PC-3 (cell line): ENCODE measurements at regions not wholly inside any gene's neighbourhood (a gene's known extent, or its start where the extent isn't known, plus 50 kb on each side); places are given as distances from the start of the nearest gene placed in this dataset.
A peak's percentile ranks its signal among the peaks of the same experiment; 100 is the strongest.

Experiments used
- ATAC-seq: fragments of 200-7000 bp; cut with Tn5 transposase; 2 replicates; pipeline ENCODE4 v1.9.1; 2020; ENCODE audit warnings: mild to moderate bottlenecking, moderate library complexity
- BruUV-seq: library from RNA; stranded (reverse); fragments of 400-500 nt; replicated peaks from 2 replicates; lab custom pipeline; 2021; lab: Mats Ljungman, UMichigan
- CTCF ChIA-PET: fragments of 300-600 bp; sonication (Branson Sonifier 250); formaldehyde crosslinking; loops from one replicate; lab custom pipeline; 2022; ENCODE audit warnings: antibody characterized with exemption; lab: Charles Lee
- POLR2A ChIA-PET: fragments of 300-600 bp; sonication (Branson Sonifier 250); formaldehyde crosslinking; loops from one replicate; lab custom pipeline; 2022; ENCODE audit warnings: antibody characterized with exemption; ENCODE audit not compliant: unreplicated experiment; lab: Charles Lee
- DNase-seq: peaks from one replicate; pipeline ENCODE4 v3.0.0-alpha.2; 2015
- H2AFZ ChIP-seq: fragments of 300-600 bp; sonication (generic); 2 replicates; pipeline ENCODE4 v1.6.0; 2016; ENCODE audit warnings: antibody characterized with exemption, low read length
- H3F3A ChIP-seq: fragments of 300-600 bp; sonication (generic); one replicate; pipeline ENCODE4 v1.6.0; 2017; ENCODE audit warnings: antibody characterized with exemption, low read length, control low read depth, mild to moderate bottlenecking; ENCODE audit not compliant: unreplicated experiment
- H3K27ac ChIP-seq: fragments of 300-600 bp; sonication (generic); 2 replicates; pipeline ENCODE4 v1.5.1; 2016; ENCODE audit warnings: mild to moderate bottlenecking, low read length
- H3K27me3 ChIP-seq: fragments of 300-600 bp; sonication (generic); 2 replicates; pipeline ENCODE4 v1.6.1; 2016; ENCODE audit warnings: low read length, mixed read lengths
- H3K36me3 ChIP-seq: fragments of 300-600 bp; sonication (generic); 2 replicates; pipeline ENCODE4 v1.6.1; 2016; ENCODE audit warnings: low read depth, mixed run types, low read length, mixed read lengths
- H3K4me1 ChIP-seq: fragments of 300-600 bp; sonication (generic); 2 replicates; pipeline ENCODE4 v1.5.1; 2016; ENCODE audit warnings: low read length; ENCODE audit not compliant: insufficient read depth
- H3K4me2 ChIP-seq: fragments of 300-600 bp; sonication (generic); 2 replicates; pipeline ENCODE4 v1.6.0; 2016; ENCODE audit warnings: low read length
- H3K4me3 ChIP-seq: fragments of 300-600 bp; sonication (generic); 2 replicates; pipeline ENCODE4 v1.5.1; 2016; ENCODE audit warnings: mild to moderate bottlenecking, low read length, mixed read lengths
- H3K79me2 ChIP-seq: fragments of 300-600 bp; sonication (generic); 2 replicates; pipeline ENCODE4 v1.6.1; 2017; ENCODE audit warnings: low read length, mixed read lengths
- H3K9ac ChIP-seq: fragments of 300-600 bp; sonication (generic); 2 replicates; pipeline ENCODE4 v1.6.0; 2016; ENCODE audit warnings: mild to moderate bottlenecking, low read length
- H3K9me2 ChIP-seq: fragments of 300-600 bp; sonication (generic); replicated peaks from 2 replicates; pipeline ENCODE4 v1.6.1; 2016; ENCODE audit warnings: mixed run types, low read length, mixed read lengths
- H3K9me3 ChIP-seq: fragments of 300-600 bp; sonication (generic); 2 replicates; pipeline ENCODE4 v1.6.1; 2016; ENCODE audit warnings: low read length, mixed read lengths
- H4K20me1 ChIP-seq: fragments of 300-600 bp; sonication (generic); 2 replicates; pipeline ENCODE4 v1.6.1; 2016; ENCODE audit warnings: low read length, mixed read lengths
- EZH2 ChIP-seq: fragments of 300-600 bp; sonication (generic); IDR thresholded peaks from one replicate; pipeline ENCODE4 v1.6.1; 2017; ENCODE audit warnings: antibody characterized with exemption, mild to moderate bottlenecking, low read length; ENCODE audit not compliant: unreplicated experiment
- EZH2phosphoT487 ChIP-seq: fragments of 300-600 bp; sonication (generic); IDR thresholded peaks from 2 replicates; pipeline ENCODE4 v1.6.1; 2018; ENCODE audit warnings: mild to moderate bottlenecking, antibody characterized with exemption, low read length, borderline replicate concordance
- intact Hi-C: fragments of 100-400 bp; cut with micrococcal nuclease; formaldehyde crosslinking; loops from 2 replicates; pipeline ENCODE4 v1.9.0; 2023
- TF ChIP-seq, protein P1 (sequence below): fragments of 300-600 bp; sonication (generic); conservative IDR thresholded peaks from 2 replicates; pipeline ENCODE4 v1.5.1; 2017; ENCODE audit warnings: antibody characterized with exemption, low read depth, mild to moderate bottlenecking, low read length

DNA sequence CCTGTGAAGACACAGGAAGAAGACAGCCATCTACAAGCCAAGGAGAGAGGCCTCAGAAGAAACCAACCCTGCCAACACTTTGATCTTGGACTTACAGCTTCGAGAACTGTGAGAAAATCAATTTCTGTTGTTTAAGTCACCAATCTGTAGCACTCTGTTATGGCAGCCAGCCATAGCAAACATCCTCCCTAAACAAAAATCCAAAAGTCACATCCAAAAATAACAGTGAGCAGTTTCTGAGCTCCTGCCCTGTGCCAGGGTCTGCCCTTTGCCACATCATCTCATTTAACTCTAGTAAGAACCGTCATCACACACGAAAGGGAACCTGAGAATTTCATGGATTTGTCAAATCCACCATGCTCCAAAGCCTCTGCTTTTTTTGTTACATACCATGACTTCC lies 118.8 kb downstream of the TRIM36 start:
- ChIA-PET CTCF (no interaction called here), POLR2A (no interaction called here)
- Histone ChIP-seq H3K36me3 (no peaks in the 10 kb centered on the region), H3K9me3 (no peaks in the 10 kb centered on the region), H3K27me3 (no peaks in the 10 kb centered on the region; the same call in 1 of the 2 replicates), H3K4me1 (no peaks in the 10 kb centered on the region), H3K9me2 (no peaks in the 10 kb centered on the region), H3K9ac (no peak overlapping the region), H3K27ac (no peak overlapping the region), H3K4me3 (no peak overlapping the region), H3F3A (no peaks in the 10 kb centered on the region), H4K20me1 (no peaks in the 10 kb centered on the region), H3K79me2 (no peaks in the 10 kb centered on the region), H2AFZ (no peak overlapping the region), H3K4me2 (no peak overlapping the region)
- TF ChIP-seq, protein P1, sequence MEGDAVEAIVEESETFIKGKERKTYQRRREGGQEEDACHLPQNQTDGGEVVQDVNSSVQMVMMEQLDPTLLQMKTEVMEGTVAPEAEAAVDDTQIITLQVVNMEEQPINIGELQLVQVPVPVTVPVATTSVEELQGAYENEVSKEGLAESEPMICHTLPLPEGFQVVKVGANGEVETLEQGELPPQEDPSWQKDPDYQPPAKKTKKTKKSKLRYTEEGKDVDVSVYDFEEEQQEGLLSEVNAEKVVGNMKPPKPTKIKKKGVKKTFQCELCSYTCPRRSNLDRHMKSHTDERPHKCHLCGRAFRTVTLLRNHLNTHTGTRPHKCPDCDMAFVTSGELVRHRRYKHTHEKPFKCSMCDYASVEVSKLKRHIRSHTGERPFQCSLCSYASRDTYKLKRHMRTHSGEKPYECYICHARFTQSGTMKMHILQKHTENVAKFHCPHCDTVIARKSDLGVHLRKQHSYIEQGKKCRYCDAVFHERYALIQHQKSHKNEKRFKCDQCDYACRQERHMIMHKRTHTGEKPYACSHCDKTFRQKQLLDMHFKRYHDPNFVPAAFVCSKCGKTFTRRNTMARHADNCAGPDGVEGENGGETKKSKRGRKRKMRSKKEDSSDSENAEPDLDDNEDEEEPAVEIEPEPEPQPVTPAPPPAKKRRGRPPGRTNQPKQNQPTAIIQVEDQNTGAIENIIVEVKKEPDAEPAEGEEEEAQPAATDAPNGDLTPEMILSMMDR, result no peak
- TF ChIP-seq EZH2, result no peak
- TF ChIP-seq EZH2phosphoT487, result no peak
- DNase-seq (no peak), ATAC-seq (no peak)
- no TSS peak for BruUV-seq
- intact Hi-C loops, result no loop called here

DNA sequence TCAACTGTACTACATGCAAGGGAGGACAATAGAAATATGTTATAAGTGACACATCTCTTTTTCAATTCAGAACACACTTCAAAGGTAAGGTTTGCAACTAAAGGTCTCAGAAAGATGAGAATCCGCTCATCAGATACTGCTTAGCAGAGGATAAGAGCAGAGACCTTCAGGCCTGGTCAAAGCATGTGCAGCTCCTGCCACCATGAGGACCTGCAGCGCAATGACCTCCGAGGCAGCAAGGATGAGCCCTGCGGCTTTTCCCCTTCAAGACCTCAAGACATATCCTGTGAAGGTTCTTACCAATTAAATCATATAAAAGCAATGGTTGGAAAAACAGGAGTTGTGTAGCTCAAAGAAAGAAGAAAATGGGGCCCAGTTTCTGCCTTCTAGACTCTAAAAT lies 135.8 kb downstream of the TRIM36 start:
- POLR2A ChIA-PET, result no interaction called here
- no peak for TF ChIP-seq EZH2phosphoT487
- TF ChIP-seq, protein P1, result peak; percentile 42; the same call in 1 of the 2 replicates
- Histone ChIP-seq H3K79me2 (no peaks in the 10 kb centered on the region), H3K4me1 (no peaks in the 10 kb centered on the region), H3F3A (no peaks in the 10 kb centered on the region), H4K20me1 (no peaks in the 10 kb centered on the region), H2AFZ (no peak overlapping the region), H3K27me3 (peaks cover 11% of the 10 kb centered on the region), H3K9me3 (no peaks in the 10 kb centered on the region), H3K9ac (no peak overlapping the region), H3K4me3 (no peak overlapping the region), H3K9me2 (no peaks in the 10 kb centered on the region), H3K36me3 (no peaks in the 10 kb centered on the region), H3K27ac (no peak overlapping the region), H3K4me2 (no peak overlapping the region)
- CTCF ChIA-PET, result no interaction called here
- no peak for DNase-seq
- ATAC-seq, result peak; percentile 55
- no TSS peak for BruUV-seq
- intact Hi-C loops, result no loop called here

DNA sequence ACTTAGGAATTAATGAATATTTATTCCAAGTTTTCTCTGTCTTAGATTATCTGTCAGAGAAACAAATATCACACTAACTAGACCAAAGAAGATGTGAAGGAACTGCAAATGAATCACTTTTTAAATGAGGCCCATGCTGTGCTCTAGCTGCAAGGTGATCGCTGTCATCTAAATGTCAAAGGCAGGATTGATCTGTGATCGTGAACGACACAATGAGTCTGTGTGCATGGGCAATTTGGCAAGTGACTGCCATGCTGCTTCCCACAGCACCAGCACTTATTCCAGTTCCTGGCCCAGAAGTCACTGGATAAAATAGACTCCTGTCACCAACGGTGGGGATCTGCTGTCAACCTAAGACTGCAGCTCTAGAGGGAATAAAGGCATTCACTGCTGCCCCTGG lies 141.2 kb downstream of the TRIM36 start:
- Histone ChIP-seq H3K9ac (no peak overlapping the region), H3K4me3 (no peak overlapping the region), H3K4me2 (no peak overlapping the region), H2AFZ (no peak overlapping the region), H3F3A (no peaks in the 10 kb centered on the region), H3K9me2 (no peaks in the 10 kb centered on the region), H3K4me1 (no peaks in the 10 kb centered on the region), H3K9me3 (no peaks in the 10 kb centered on the region), H3K79me2 (no peaks in the 10 kb centered on the region), H3K27me3 (peaks cover 5% of the 10 kb centered on the region), H4K20me1 (no peaks in the 10 kb centered on the region), H3K27ac (no peak overlapping the region), H3K36me3 (no peaks in the 10 kb centered on the region)
- ChIA-PET POLR2A (no interaction called here), CTCF (no interaction called here)
- TF ChIP-seq, protein P1, result no peak
- TF ChIP-seq EZH2phosphoT487 (no peak), EZH2 (no peak)
- no peak for DNase-seq
- BruUV-seq, result no TSS peak
- no peak for ATAC-seq
- intact Hi-C loops, result no loop called here
